Umbilical cord (tissue), 1 donor: ENCODE measurements at regions not wholly inside any gene's neighbourhood (a gene's known extent, or its start where the extent isn't known, plus 50 kb on each side); places are given as distances from the start of the nearest gene placed in this dataset.
"Not testable (repeated sequence)": the region's sequence is repeated elsewhere in the genome, so short reads cannot be mapped to it uniquely, and the experiment has no call there.

Source experiments
- DNase-seq: peaks from one replicate; pipeline ENCODE4 v3.0.0-alpha.2; 2015; ENCODE audit warnings: low spot score

DNA sequence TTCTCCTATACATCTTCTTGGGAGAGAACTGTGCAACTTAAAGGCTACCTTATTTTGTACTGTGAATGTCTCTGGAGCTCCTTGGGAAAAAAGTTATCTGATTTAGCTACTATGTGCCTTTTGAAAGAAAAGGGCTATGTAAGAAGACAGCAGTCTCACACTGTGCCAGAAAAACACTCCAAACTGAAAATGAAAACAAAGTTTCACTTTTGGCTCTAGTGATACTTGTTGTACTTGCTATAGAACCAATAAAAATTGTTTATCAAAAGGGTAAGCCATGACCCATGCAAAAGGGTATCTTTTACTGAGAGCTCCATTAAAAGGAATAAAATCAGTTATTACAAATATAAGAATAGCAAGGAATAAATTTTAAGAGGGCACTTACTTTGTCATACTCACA, 2270.0 kb downstream of the ARAP2 start:
- DNase-seq: no peak

GRCh38 chr4:33975995-33976394, 2268.3 kb downstream of the ARAP2 start:
- DNase-seq: no peak

DNA sequence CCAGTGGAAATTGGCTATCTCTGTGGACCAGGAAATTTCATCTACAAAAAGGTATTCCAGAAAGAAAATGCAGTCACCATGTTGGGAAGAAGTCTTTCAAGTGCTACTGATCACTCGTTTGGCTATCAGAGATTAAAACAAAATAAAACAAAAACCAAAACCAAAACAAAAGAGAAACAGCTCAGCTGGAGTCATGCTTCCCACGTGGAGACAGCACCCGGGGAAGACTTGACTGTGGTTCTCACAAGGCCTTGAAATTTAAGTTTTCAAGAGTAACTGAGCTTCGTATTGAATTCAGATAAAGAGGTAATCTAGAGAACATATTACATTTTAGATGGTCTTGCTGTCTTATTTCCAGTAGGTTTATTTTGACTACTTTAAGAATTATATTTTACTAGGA, 2264.5 kb downstream of the ARAP2 start:
- DNase-seq: not testable (repeated sequence)

GRCh38 chr4:33980361-33980760, 2264.0 kb downstream of the ARAP2 start:
- no peak for DNase-seq

- no peak for DNase-seq
These were observed 2254.4 kb downstream of the ARAP2 start for GRCh38 chr4:33989820-33990443.

GRCh38 chr4:33996075-33996718, 2248.1 kb downstream of the ARAP2 start:
- no peak for DNase-seq

DNA sequence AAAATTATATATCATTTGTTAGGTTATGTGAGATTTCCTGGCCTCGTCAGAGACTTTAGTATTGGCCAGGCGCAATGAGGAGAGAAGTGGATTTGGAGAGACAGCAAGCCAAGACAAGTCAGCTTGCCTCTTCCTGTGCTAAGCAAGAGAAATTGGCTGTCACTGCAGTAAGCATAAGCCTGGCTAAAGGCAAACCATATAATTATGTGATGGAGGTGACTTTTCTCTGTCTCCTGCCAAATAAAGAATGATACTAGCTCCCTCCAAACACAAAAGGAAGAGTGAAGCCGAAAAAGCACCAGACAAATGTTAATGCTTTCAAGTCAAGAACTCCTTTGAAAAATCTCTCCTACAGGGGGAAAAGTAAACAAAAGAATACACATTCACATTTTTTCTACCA, 2246.0 kb downstream of the ARAP2 start:
- DNase-seq: peak; percentile 26

- DNase-seq: no peak
These were observed 2244.0 kb downstream of the ARAP2 start for GRCh38 chr4:34000356-34000755.

DNA sequence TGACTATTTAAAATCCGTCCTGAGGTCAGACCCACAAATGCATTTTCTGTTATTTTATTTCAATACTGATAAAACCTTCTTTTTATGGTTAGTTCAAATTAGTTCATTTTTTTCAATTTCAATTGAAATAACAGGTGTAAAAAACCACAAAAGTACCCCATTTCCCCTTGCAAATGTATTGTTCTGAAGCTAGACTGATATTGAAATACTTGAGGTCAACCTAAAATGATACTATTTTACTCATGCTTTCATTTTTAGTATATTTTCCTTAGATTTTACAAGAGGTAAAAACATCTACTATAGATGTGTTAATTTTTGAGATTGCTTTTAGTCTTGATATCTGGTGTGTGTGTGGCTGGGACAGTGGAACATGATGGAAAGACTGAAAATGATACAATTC, 2237.8 kb downstream of the ARAP2 start:
- DNase-seq: not testable (repeated sequence)

- DNase-seq: no peak
These were observed 2234.4 kb downstream of the ARAP2 start for GRCh38 chr4:34009951-34010350.

- no peak for DNase-seq
These were observed 2233.4 kb downstream of the ARAP2 start for GRCh38 chr4:34010751-34011519.

DNA sequence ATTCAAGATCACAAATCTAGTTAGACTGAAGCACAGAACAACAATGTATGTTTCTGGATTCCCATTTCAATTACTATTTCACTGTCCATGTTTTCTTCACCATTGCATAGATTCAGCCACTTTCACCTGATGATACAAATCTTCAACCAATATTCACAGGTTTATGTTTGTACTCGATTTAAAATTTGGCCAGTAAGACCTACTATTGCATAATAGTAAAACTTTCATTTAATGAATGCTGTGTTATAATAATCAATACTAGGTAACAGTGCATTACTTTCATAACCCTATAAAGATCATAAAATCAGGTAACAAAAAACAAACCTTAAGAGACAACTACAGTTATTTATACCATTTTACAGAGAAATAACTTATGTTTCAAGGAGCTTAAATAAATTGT, 2209.1 kb downstream of the ARAP2 start:
- DNase-seq: no peak

GRCh38 chr4:34037280-34037679, 2207.0 kb downstream of the ARAP2 start:
- no peak for DNase-seq

GRCh38 chr4:34039766-34040165, 2204.5 kb downstream of the ARAP2 start:
- no peak for DNase-seq

GRCh38 chr4:34043131-34043530, 2201.2 kb downstream of the ARAP2 start:
- no peak for DNase-seq

GRCh38 chr4:34046580-34046979, 2197.7 kb downstream of the ARAP2 start:
- no peak for DNase-seq

- DNase-seq: no peak
These were observed 2197.0 kb downstream of the ARAP2 start for GRCh38 chr4:34047363-34047762.

- DNase-seq: no peak
These were observed 2178.2 kb downstream of the ARAP2 start for GRCh38 chr4:34066126-34066525.

- no peak for DNase-seq
These were observed 2152.9 kb downstream of the ARAP2 start for GRCh38 chr4:34091451-34091850.

- DNase-seq: no peak
These were observed 2150.2 kb downstream of the ARAP2 start for GRCh38 chr4:34094114-34094513.

- DNase-seq: no peak
These were observed 2139.0 kb downstream of the ARAP2 start for GRCh38 chr4:34105311-34105710.

DNA sequence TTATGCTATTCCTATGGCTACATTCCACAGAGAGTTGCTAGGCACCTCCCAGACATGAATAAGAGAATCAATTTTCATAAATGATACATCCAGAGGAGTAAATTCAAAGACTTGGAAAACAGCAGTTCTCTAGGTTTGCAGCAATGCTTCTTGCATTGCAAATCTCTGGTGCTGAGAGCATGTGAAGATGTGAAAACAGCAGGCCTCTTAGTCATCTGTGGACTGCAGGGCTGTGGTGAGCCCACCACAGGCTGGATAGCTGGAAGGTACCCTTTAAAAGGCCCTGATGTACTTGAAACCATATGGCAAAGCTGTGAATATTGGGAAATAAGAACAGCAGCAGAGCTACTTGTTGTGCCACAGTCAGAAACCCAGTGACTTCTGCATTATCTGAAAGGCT, 2135.9 kb downstream of the ARAP2 start:
- DNase-seq: peak; percentile 1

- no peak for DNase-seq
These were observed 2131.7 kb downstream of the ARAP2 start for GRCh38 chr4:34112573-34112972.
